HG02623 (cell line): ENCODE measurements at regions not wholly inside any gene's neighbourhood (a gene's known extent, or its start where the extent isn't known, plus 50 kb on each side); places are given as distances from the start of the nearest gene placed in this dataset.
"Not testable (repeated sequence)": the region's sequence is repeated elsewhere in the genome, so short reads cannot be mapped to it uniquely, and the experiment has no call there.

Experiments
- ATAC-seq: cut with Tn5 transposase; IDR thresholded peaks from one replicate; pipeline ENCODE4 v1.9.1; 2021; ENCODE audit warnings: moderate library complexity; ENCODE audit not compliant: unreplicated experiment

DNA sequence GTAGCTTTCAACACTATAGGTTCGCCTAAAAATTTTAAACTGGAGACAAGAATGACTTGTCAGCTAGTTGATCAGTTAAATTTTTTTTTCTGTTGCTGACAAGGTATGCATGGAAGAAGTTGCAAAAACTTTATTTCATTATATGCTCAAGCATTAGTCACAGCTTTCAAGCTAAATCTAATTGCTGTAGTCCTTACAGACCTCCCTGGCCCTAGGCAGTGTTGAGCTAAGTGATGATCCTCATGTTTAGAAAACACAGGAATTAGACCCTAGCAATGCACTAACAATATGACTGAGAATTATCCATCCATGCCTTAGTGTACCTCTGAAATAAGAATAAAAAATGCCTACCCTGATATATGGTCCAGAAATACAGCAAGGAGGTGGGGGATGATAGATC lies 253.4 kb downstream of the SP3 start:
- ATAC-seq: no peak

GRCh38 chr2:173713904-173714555 lies 251.1 kb downstream of the SP3 start:
- no peak for ATAC-seq

GRCh38 chr2:173715441-173715840 lies 249.7 kb downstream of the SP3 start:
- ATAC-seq: no peak

DNA sequence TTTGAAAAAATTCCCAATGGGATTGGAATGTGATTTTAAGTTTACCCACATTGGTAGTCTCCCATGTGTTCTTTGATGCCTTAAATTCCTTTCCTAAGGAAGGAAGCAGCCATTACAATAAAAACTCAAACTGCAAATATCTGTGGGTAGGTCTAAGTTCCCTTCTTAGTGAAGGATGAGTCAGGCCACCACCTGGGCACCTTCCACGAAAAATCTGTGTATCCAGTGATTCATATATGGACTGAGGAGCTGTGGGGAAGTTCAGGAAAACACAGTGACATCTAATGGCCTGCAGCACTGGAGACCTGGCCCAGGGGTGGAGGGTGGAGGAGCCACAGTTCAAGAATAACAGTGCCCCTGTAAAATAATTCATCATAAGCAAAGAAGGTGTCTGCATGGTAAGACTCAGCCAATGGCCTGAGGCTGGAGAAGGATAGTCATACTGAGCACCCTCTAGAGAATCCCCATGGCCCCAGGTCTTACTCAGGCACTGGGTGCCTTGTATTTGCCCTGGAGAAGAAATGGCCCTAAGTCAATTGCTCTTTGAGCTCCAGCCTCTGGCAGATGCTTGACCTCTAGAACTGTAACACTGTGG lies 248.6 kb downstream of the SP3 start:
- ATAC-seq: no peak

GRCh38 chr2:173719471-173719870 lies 245.7 kb downstream of the SP3 start:
- no peak for ATAC-seq

DNA sequence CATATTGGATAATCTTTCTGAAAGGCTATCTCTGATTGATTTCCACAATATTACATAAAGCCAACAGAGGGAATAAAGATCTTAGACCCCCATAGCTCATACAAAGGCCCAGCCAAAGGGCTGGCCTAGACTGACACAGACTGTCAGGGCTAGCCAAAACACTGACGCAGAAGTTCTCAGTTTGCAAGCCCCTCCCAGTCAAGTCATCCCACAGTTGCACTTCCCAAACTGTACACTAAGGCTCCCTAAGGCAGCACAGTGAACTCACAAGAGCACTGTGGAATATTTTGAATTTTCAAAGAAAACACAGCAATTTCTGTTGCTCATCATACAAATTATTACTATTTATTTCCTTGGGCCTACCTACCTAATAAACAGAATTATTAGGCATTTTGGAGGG lies 244.9 kb downstream of the SP3 start:
- no peak for ATAC-seq

- ATAC-seq: no peak
Observed at GRCh38 chr2:173734797-173735196, 230.4 kb downstream of the SP3 start.

DNA sequence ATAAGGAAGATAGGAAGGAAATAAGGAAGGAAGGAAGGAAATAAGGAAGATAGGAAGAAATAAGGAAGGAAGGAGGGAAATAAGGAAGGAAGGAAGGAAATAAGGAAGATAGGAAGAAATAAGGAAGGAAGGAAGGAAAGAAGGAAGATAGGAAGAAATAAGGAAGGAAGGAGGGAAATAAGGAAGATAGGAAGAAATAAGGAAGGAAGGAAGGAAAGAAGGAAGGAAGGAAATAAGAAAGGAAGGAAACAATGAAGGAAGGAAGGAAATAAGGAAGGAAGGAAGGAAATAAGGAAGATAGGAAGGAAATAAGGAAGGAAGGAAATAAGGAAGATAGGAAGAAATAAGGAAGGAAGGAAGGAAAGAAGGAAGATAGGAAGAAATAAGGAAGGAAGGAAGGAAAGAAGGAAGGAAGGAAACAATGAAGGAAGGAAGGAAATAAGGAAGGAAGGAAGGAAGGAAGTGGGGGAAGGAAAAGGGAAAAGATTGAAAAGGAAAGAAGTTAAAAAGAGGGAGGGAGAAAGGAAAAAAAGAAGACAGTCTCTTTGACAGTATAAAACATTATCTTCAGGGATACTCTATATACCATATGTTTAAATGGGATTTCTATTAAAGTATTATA lies 227.1 kb downstream of the SP3 start:
- not testable (repeated sequence) for ATAC-seq

DNA sequence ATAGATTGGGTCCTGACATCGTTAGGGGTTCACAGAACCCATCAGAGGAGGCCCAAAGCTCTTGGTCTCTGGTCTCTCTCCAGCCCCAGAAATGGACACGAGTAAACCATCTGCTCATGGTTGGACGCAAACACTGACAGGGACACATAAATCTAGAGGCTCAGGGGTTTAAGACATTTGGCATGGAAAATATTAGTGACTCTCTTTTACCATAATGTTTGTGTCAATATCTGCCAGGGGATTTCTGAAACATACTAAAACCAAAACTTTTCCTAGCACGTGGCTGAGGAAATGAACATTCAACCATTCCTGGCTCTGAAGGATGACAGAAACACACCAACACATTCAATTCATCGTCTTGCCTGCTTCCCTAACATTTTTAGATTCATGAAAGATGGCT lies 226.2 kb downstream of the SP3 start:
- ATAC-seq: no peak

GRCh38 chr2:173740639-173741038 lies 224.5 kb downstream of the SP3 start:
- ATAC-seq: no peak

GRCh38 chr2:173741759-173742158 lies 223.4 kb downstream of the SP3 start:
- no peak for ATAC-seq

DNA sequence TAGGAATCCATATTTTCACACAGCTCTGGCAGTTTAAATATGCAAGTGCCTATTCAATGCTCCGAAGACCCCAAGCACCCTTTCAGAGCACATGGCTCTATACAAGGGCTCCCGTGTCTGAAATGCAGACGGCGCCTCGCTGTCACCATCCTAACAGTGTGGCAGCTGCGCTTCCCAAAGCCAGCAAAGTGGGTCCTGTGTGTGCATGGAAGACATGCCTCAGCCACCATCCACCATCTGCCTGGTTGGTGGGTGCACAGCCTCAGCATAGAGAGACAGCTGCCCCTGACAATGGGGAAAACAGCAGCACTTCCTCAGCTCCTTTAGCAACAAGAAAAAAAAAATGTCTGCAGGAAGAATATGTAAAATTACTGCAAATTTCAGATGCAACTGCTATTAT lies 218.1 kb downstream of the SP3 start:
- no peak for ATAC-seq

- ATAC-seq: no peak
Observed at GRCh38 chr2:173749315-173749714, 215.9 kb downstream of the SP3 start.

DNA sequence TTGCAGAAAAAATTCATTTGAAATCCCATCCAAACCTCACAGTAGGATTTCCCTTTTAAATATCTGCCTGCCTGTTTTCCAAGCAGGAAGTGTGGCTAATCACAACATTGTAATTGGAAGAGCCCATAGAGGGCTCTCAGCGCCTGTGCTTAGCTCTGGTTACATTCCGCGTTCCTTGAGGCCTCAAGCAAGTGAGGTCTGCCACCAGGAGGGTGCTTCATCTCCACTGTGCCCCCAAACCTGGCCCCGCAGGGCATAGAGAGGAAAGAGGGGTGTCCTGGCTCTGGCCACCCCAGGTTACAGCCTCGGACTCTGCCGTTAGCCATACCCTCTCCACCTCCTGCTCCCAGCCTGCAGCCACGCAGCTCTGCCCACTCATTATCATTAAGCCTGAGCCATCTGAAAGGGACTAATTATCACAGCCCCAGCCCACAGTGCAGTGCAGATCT lies 214.8 kb downstream of the SP3 start:
- no peak for ATAC-seq

DNA sequence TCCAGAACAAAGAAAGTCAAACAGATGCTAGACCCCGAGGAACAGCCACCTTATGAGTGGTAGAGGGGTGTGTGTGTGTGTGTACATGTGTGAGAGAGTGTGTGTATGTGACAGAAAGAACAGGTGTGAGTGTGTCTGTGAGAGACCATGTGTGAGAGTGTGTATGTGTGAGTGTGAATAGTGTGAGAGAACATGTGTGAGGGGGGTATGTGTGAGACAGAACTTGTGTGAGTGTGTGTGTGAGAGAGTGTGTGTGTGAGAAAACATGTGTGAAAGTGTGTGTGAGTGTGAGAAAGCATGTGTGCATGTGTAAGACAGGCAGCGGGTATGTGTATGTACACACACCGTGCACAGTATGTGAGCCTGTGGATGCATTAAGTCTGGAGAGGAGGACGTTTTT lies 214.3 kb downstream of the SP3 start:
- ATAC-seq: no peak

GRCh38 chr2:173751245-173751975 lies 213.8 kb downstream of the SP3 start:
- no peak for ATAC-seq

GRCh38 chr2:173752152-173752551 lies 213.0 kb downstream of the SP3 start:
- ATAC-seq: no peak

GRCh38 chr2:173753441-173753840 lies 211.7 kb downstream of the SP3 start:
- ATAC-seq: no peak

DNA sequence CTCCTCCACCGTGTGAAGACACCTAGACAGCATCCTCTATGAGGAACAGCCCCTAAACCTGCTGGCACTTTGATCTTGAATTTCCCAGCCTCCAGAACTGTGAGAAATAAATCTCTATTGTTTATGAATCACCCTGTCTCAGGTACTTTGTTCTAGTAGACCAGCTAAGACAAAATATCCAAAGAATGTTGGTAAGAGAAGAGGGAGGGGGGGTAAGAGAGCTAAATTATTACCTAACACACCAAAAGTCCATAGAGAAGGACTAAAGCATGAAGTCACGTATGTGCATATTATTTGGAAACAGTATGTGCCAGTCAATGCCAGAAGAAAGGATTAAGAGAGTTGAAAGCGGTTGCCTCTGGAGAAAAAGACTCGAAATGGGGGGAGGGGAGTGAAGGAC lies 211.0 kb downstream of the SP3 start:
- no peak for ATAC-seq

GRCh38 chr2:173754837-173755236 lies 210.3 kb downstream of the SP3 start:
- no peak for ATAC-seq

- no peak for ATAC-seq
Observed at GRCh38 chr2:173755798-173756197, 209.4 kb downstream of the SP3 start.

DNA sequence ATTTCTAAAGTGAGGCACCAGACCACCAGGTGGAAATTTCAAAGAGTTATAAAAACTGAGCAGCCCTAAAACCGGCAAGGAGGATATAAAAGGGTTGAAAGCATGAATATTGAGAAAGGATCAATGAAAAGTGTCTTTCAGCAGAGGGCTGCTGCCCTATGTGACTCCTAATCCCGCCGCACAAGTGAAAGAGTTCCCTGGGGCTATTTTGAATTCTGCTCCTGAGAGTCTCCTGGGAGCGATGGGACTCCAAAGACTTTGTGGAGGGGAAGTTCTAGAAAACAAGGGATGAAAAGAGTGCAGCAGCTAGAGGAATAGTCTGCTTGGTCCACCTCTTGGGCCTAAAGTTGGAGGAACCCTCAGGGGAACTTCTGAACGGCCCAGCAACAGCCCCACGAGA lies 205.2 kb downstream of the SP3 start:
- ATAC-seq: no peak
